ENCODE measurements at regions not wholly inside any gene's neighbourhood (a gene's known extent, or its start where the extent isn't known, plus 50 kb on each side); places are given as distances from the start of the nearest gene placed in this dataset.

GRCh38 chr4:152087335-152087734, 326.5 kb upstream of the GATB start:
- no peak overlapping the region for H3K4me3 ChIP-seq (ENCODE audit: low read depth, low read length)
- H3K27ac ChIP-seq (ENCODE audit: low read depth, low read length): no peak overlapping the region
- DNase-seq (ENCODE audit: low read depth, low spot score): no peak
- ChIA-PET POLR2A (no interaction called here), CTCF (no interaction called here)
- TF ChIP-seq, protein P1, sequence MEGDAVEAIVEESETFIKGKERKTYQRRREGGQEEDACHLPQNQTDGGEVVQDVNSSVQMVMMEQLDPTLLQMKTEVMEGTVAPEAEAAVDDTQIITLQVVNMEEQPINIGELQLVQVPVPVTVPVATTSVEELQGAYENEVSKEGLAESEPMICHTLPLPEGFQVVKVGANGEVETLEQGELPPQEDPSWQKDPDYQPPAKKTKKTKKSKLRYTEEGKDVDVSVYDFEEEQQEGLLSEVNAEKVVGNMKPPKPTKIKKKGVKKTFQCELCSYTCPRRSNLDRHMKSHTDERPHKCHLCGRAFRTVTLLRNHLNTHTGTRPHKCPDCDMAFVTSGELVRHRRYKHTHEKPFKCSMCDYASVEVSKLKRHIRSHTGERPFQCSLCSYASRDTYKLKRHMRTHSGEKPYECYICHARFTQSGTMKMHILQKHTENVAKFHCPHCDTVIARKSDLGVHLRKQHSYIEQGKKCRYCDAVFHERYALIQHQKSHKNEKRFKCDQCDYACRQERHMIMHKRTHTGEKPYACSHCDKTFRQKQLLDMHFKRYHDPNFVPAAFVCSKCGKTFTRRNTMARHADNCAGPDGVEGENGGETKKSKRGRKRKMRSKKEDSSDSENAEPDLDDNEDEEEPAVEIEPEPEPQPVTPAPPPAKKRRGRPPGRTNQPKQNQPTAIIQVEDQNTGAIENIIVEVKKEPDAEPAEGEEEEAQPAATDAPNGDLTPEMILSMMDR (IDR thresholded peaks at IDR 0.05; ENCODE audit: low read depth, low read length): no peak
- no peaks in the 10 kb centered on the region for H3K9me3 ChIP-seq (ENCODE audit: control insufficient read depth, insufficient read depth, low read length)
- peaks cover 3% of the 10 kb centered on the region for H3K27me3 ChIP-seq (ENCODE audit: control insufficient read depth, insufficient read depth, low read length)

GRCh38 chr4:152085657-152086056, 324.9 kb upstream of the GATB start:
- Histone ChIP-seq H3K27ac (ENCODE audit: low read depth, low read length) (no peak overlapping the region), H3K9me3 (ENCODE audit: control insufficient read depth, insufficient read depth, low read length) (no peaks in the 10 kb centered on the region), H3K4me3 (ENCODE audit: low read depth, low read length) (no peak overlapping the region), H3K27me3 (ENCODE audit: control insufficient read depth, insufficient read depth, low read length) (peaks cover 6% of the 10 kb centered on the region)
- ChIA-PET CTCF (no interaction called here), POLR2A (no interaction called here)
- no peak for DNase-seq (ENCODE audit: low read depth, low spot score)
- TF ChIP-seq, protein P1 (IDR thresholded peaks at IDR 0.05; ENCODE audit: low read depth, low read length): no peak

DNA sequence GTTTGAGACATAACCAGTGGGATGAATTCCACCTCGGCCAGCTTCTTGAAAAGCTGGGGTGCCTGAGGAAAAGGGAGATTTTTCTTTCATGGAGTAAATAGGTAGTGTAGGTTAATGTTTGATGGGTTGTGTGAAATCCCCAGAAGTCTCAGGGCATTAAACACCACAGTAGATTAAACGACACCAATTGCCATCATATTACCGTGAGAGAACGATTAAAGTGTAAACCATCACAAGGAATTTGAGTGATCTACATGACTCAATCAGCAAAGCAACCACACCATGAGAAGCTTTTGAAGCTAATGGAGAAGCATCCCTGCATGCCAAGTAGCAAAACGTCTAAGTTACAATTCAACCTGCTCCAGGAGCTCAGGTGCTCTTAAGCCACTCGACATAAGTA, 322.5 kb upstream of the GATB start:
- ChIA-PET POLR2A (no interaction called here), CTCF (no interaction called here)

DNA sequence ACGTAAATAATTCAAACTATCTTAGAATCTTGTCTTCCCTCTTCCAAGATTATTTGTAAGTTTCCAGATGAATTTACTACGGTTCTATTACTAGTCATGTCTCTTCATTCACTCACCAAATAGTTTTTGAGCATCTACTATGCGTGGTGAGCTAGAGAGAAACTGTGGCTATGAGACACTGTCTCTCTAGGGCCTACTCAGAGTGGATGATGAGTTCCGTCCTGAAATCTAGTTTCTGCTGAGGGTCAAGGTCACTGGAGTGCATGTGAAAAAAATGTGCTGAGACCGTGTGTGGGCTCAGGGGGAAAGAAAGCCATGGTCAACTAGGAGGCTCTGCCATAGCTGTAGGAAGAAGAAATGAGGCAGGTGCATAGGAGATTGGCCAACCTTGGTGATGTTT, 320.2 kb upstream of the GATB start:
- ChIA-PET CTCF (no interaction called here), POLR2A (no interaction called here)
- TF ChIP-seq, protein P1 (IDR thresholded peaks at IDR 0.05; ENCODE audit: low read depth, low read length): no peak
- Histone ChIP-seq H3K9me3 (ENCODE audit: control insufficient read depth, insufficient read depth, low read length) (no peaks in the 10 kb centered on the region), H3K4me3 (ENCODE audit: low read depth, low read length) (no peak overlapping the region), H3K27ac (ENCODE audit: low read depth, low read length) (no peak overlapping the region), H3K27me3 (ENCODE audit: control insufficient read depth, insufficient read depth, low read length) (peaks cover 15% of the 10 kb centered on the region)
- no peak for DNase-seq (ENCODE audit: low read depth, low spot score)

More for the DNA sequence above, 322.5 kb upstream of the GATB start:
- TF ChIP-seq, protein P1 (IDR thresholded peaks at IDR 0.05; ENCODE audit: low read depth, low read length): no peak
- Histone ChIP-seq H3K27ac (ENCODE audit: low read depth, low read length) (no peak overlapping the region), H3K4me3 (ENCODE audit: low read depth, low read length) (no peak overlapping the region), H3K9me3 (ENCODE audit: control insufficient read depth, insufficient read depth, low read length) (no peaks in the 10 kb centered on the region), H3K27me3 (ENCODE audit: control insufficient read depth, insufficient read depth, low read length) (peaks cover 6% of the 10 kb centered on the region)
- DNase-seq (ENCODE audit: low read depth, low spot score): no peak

DNA sequence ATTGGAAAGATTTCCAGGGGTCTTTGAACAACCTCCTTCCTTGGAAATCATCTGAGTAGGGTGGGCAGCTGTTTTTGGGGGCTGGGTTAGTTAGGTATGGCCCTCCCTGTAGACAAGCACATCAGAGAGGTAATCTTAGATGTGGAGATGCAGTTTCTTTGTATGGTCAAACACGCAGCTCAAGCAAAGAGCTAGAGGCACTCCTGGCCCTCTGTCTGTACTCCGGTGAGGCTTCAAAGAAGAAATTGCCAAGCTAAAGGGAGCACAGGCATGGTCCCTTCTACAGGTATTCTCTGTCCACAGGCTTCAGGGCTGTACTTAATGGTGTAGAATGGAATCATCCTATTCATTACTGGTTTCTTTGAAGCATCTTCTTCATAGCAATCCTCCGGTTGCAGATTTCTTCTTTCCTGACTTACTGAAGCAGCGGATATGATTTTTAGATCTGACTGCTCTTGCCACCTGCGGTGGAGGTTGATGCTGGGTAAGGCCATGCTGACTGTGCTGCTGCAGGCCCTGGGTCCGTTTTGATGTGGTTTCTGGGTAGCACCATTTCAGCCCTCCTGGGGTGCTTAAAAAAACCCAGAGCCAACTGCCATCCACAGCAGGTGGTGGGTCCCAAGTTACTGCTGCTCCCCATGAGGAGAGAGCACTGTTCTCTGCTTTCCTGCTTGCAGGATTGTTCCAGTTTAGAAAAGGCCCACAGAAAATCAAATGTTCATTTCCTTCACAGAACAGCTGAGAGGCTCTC, 318.9 kb upstream of the GATB start:
- Histone ChIP-seq H3K27me3 (ENCODE audit: control insufficient read depth, insufficient read depth, low read length) (peaks cover 12% of the 10 kb centered on the region), H3K4me3 (ENCODE audit: low read depth, low read length) (no peak overlapping the region), H3K9me3 (ENCODE audit: control insufficient read depth, insufficient read depth, low read length) (no peaks in the 10 kb centered on the region), H3K27ac (ENCODE audit: low read depth, low read length) (no peak overlapping the region)
- DNase-seq (ENCODE audit: low read depth, low spot score): no peak
- POLR2A ChIA-PET: no interaction called here
- TF ChIP-seq, protein P1 (IDR thresholded peaks at IDR 0.05; ENCODE audit: low read depth, low read length): no peak
- CTCF ChIA-PET: no interaction called here

Data from AG04450 (cell line).